GM12865 (cell line): ENCODE measurements at regions not wholly inside any gene's neighbourhood (a gene's known extent, or its start where the extent isn't known, plus 50 kb on each side); places are given as distances from the start of the nearest gene placed in this dataset.
A peak's percentile ranks its signal among the peaks of the same experiment; 100 is the strongest.
"Not testable (repeated sequence)": the region's sequence is repeated elsewhere in the genome, so short reads cannot be mapped to it uniquely, and the experiment has no call there.

ENCODE experiments used
- DNase-seq: peaks from one replicate; pipeline ENCODE4 v3.0.0; 2010; ENCODE audit warnings: low read depth
- H3K4me3 ChIP-seq: 2 replicates; pipeline ENCODE4 v1.5.1; 2011; ENCODE audit warnings: mild to moderate bottlenecking, low read depth, low read length, control low read depth
- CTCF ChIP-seq: IDR thresholded peaks from 2 replicates; pipeline ENCODE4 v1.5.1; 2011; ENCODE audit warnings: low read length, control low read depth, low read depth, inconsistent platforms; ENCODE audit not compliant: insufficient read depth; ENCODE audit errors: missing control alignments

- TF ChIP-seq CTCF, result no peak
- no peak overlapping the region for H3K4me3 ChIP-seq
- no peak for DNase-seq
Measured at GRCh38 chr6:69489970-69490369, 306.8 kb downstream of the LMBRD1 start.

- DNase-seq, result peak; percentile 3
- no peak overlapping the region for H3K4me3 ChIP-seq
- peak; percentile 28 for TF ChIP-seq CTCF
Measured at GRCh38 chr6:69487688-69488087, 309.1 kb downstream of the LMBRD1 start.

- no peak overlapping the region for H3K4me3 ChIP-seq
- DNase-seq, result no peak
- TF ChIP-seq CTCF, result no peak
Measured at GRCh38 chr6:69466979-69467570, 329.7 kb downstream of the LMBRD1 start.

- no peak for TF ChIP-seq CTCF
- H3K4me3 ChIP-seq, result no peak overlapping the region
- DNase-seq, result no peak
Measured at GRCh38 chr6:69465866-69466265, 330.9 kb downstream of the LMBRD1 start.

- H3K4me3 ChIP-seq, result no peak overlapping the region
- no peak for TF ChIP-seq CTCF
- no peak for DNase-seq
Measured at GRCh38 chr6:69456086-69456485, 340.7 kb downstream of the LMBRD1 start.

- DNase-seq, H3K4me3 ChIP-seq: not testable (repeated sequence)
Measured at GRCh38 chr6:69454619-69455018, 342.2 kb downstream of the LMBRD1 start.

- DNase-seq, H3K4me3 ChIP-seq: not testable (repeated sequence)
Measured at GRCh38 chr6:69450493-69450892, 346.3 kb downstream of the LMBRD1 start.

GRCh38 chr6:69449887-69450286 lies 346.9 kb downstream of the LMBRD1 start:
- no peak for TF ChIP-seq CTCF
- H3K4me3 ChIP-seq, result no peak overlapping the region
- DNase-seq, result no peak
